HepG2 (cell line): ENCODE measurements at regions not wholly inside any gene's neighbourhood (a gene's known extent, or its start where the extent isn't known, plus 50 kb on each side); places are given as distances from the start of the nearest gene placed in this dataset.

Experiments
- CEBPB ChIP-seq: IDR thresholded peaks from 2 replicates; pipeline ENCODE4 v1.6.1; 2011; ENCODE audit warnings: low read depth, low read length, improper control_type of control experiment, borderline replicate concordance
- CTCF ChIP-seq: sonication (generic); formaldehyde crosslinking; IDR thresholded peaks from 2 replicates; pipeline ENCODE4 v1.5.0; 2020; ENCODE audit warnings: mild to moderate bottlenecking, missing genetic modification reagents, moderate library complexity
- FOXK2 ChIP-seq: fragments of 450-650 bp; IDR thresholded peaks from 2 replicates; pipeline ENCODE4 v1.6.1; 2016
- FOXP4 ChIP-seq: sonication (generic); formaldehyde crosslinking; IDR thresholded peaks from 2 replicates; pipeline ENCODE4 v1.4.0; 2020; ENCODE audit warnings: missing genetic modification reagents

GRCh38 chr3:24830230-24831152, 335.8 kb upstream of the THRB start:
- TF ChIP-seq CTCF (CRISPR knock-in tag) (no peak), FOXP4 (no peak), FOXK2 (no peak), CEBPB (no peak)
